Chondrocyte (in vitro differentiated cells): ENCODE measurements at regions not wholly inside any gene's neighbourhood (a gene's known extent, or its start where the extent isn't known, plus 50 kb on each side); places are given as distances from the start of the nearest gene placed in this dataset.
"Not testable (repeated sequence)": the region's sequence is repeated elsewhere in the genome, so short reads cannot be mapped to it uniquely, and the experiment has no call there.

Experiments used
- DNase-seq: peaks from one replicate; pipeline ENCODE4 v3.0.0; 2021; ENCODE audit warnings: mixed read lengths, low spot score
- H3K27ac Mint-ChIP-seq: one replicate; pipeline ENCODE4 v1.8.0; 2021; ENCODE audit warnings: mild to moderate bottlenecking, moderate library complexity, mixed read lengths; ENCODE audit not compliant: unreplicated experiment
- H3K27me3 Mint-ChIP-seq: 2 replicates; pipeline ENCODE4 v1.8.0; 2021; ENCODE audit warnings: low read depth, mixed read lengths
- H3K36me3 Mint-ChIP-seq: 2 replicates; pipeline ENCODE4 v1.8.0; 2021; ENCODE audit warnings: low read depth, mixed read lengths
- H3K4me1 Mint-ChIP-seq: 2 replicates; pipeline ENCODE4 v1.8.0; 2021; ENCODE audit warnings: low read depth, mild to moderate bottlenecking, mixed read lengths
- H3K4me3 Mint-ChIP-seq: one replicate; pipeline ENCODE4 v1.8.0; 2021; ENCODE audit warnings: mild to moderate bottlenecking, moderate library complexity, mixed read lengths; ENCODE audit not compliant: unreplicated experiment
- H3K9me3 Mint-ChIP-seq: 2 replicates; pipeline ENCODE4 v1.8.0; 2021; ENCODE audit warnings: low read depth, mixed read lengths
- CTCF ChIP-seq: fragments of 200-600 bp; sonication (generic); IDR thresholded peaks from 2 replicates; pipeline ENCODE4 v1.5.0; 2021; ENCODE audit warnings: antibody characterized with exemption, mild to moderate bottlenecking, moderate library complexity

GRCh38 chr2:89831641-89832498 is 1140.4 kb downstream of the RPIA start:
- peaks cover 17% of the 10 kb centered on the region for H3K36me3 Mint-ChIP-seq
- no peak for TF ChIP-seq CTCF
- DNase-seq = no peak

GRCh38 chr2:89833116-89833779 is 1141.8 kb downstream of the RPIA start:
- no peak overlapping the region for H3K27ac Mint-ChIP-seq
- no peaks in the 10 kb centered on the region for H3K4me1 Mint-ChIP-seq
- H3K36me3 Mint-ChIP-seq = peaks cover 22% of the 10 kb centered on the region
- H3K9me3 Mint-ChIP-seq = peaks cover 63% of the 10 kb centered on the region
- no peak for DNase-seq
- TF ChIP-seq CTCF = no peak
- no peaks in the 10 kb centered on the region for H3K27me3 Mint-ChIP-seq
- no peak overlapping the region for H3K4me3 Mint-ChIP-seq

More at GRCh38 chr2:89831641-89832498, 1140.4 kb downstream of the RPIA start:
- Mint-ChIP-seq H3K27me3 (no peaks in the 10 kb centered on the region), H3K9me3 (peaks cover 60% of the 10 kb centered on the region), H3K27ac (no peak overlapping the region), H3K4me3 (no peak overlapping the region), H3K4me1 (no peaks in the 10 kb centered on the region)

- no peak for DNase-seq
- no peak overlapping the region for H3K4me3 Mint-ChIP-seq
- H3K9me3 Mint-ChIP-seq = peaks cover 63% of the 10 kb centered on the region
- no peaks in the 10 kb centered on the region for H3K27me3 Mint-ChIP-seq
- no peak overlapping the region for H3K27ac Mint-ChIP-seq
- no peaks in the 10 kb centered on the region for H3K4me1 Mint-ChIP-seq
- peaks cover 25% of the 10 kb centered on the region for H3K36me3 Mint-ChIP-seq
- no peak for TF ChIP-seq CTCF
Observed at GRCh38 chr2:89833780-89834117, 1142.3 kb downstream of the RPIA start.

GRCh38 chr2:89834306-89834705 is 1142.8 kb downstream of the RPIA start:
- Mint-ChIP-seq H3K4me1 (no peaks in the 10 kb centered on the region), H3K27me3 (no peaks in the 10 kb centered on the region), H3K9me3 (peaks cover 59% of the 10 kb centered on the region), H3K27ac (no peak overlapping the region), H3K36me3 (peaks cover 21% of the 10 kb centered on the region), H3K4me3 (no peak overlapping the region)
- DNase-seq = no peak
- no peak for TF ChIP-seq CTCF

- H3K27ac Mint-ChIP-seq, H3K4me3 Mint-ChIP-seq, H3K27me3 Mint-ChIP-seq, DNase-seq, H3K4me1 Mint-ChIP-seq: not testable (repeated sequence)
- peaks cover 43% of the 10 kb centered on the region for H3K9me3 Mint-ChIP-seq
- peaks cover 25% of the 10 kb centered on the region for H3K36me3 Mint-ChIP-seq
Observed at GRCh38 chr2:89836326-89836725, 1144.9 kb downstream of the RPIA start.
